ENCODE measurements at regions not wholly inside any gene's neighbourhood (a gene's known extent, or its start where the extent isn't known, plus 50 kb on each side); places are given as distances from the start of the nearest gene placed in this dataset.
"Not testable (repeated sequence)": the region's sequence is repeated elsewhere in the genome, so short reads cannot be mapped to it uniquely, and the experiment has no call there.

DNA sequence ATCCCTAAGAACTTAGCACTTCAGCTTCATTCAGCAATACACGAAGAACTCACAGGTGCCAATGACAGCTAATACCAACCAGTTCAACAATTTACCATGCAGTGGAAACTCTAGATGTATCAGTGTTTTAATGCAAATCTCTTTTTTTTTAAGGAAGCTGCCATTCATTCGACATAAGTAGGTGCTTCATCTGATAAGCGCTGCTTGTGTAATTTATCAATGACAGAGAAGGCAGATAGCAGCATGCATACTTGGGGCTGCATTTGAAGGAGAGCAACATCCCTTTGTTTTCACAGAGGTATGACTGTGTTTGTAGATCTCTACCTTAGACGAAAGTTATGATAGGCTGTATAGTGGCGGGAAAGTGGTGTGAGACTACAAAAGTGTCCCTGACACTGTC lies 977.1 kb downstream of the AACS start:
- no peak for DNase-seq

DNA sequence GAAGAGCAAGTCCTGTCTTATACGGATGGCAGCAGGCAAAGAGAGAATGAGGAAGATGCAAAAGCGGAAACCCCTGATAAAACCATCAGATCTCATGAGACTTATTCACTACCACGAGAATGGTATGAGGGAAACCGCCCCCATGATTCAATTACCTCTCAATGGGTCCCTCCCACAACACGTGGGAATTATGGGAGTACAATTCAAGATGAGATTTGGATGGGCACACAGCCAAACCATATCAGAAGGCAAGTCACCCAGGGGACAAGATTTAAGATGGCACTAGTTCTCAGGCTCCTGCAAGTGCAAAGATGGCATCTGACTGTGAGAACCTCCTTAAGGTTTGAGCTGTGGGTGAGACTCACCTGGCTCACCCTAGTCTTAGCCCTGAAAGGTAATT lies 984.3 kb downstream of the AACS start:
- not testable (repeated sequence) for DNase-seq

DNA sequence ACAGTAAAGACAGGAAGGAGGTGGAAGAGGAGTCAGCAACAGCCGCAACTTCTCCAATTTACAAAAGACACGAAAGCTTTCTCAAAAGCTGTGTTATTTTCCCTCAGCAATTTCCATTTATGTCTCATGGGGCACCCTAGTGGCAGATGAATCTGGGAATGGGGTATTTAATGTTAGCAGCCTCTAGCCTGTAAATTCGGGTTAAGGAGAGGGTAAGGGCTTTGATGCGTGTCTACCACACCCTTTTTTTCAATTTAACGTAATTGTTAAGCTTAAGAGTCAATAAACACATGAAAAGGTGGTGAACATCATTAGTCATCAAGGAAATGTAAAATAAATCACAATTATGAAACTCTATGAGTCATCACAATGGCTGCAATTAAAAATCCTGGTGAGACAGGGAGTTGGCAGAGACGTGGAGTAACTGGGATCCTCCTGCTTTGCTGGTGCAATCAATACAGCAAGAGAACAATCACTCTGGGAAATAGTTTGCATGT lies 986.4 kb downstream of the AACS start:
- no peak for DNase-seq

DNA sequence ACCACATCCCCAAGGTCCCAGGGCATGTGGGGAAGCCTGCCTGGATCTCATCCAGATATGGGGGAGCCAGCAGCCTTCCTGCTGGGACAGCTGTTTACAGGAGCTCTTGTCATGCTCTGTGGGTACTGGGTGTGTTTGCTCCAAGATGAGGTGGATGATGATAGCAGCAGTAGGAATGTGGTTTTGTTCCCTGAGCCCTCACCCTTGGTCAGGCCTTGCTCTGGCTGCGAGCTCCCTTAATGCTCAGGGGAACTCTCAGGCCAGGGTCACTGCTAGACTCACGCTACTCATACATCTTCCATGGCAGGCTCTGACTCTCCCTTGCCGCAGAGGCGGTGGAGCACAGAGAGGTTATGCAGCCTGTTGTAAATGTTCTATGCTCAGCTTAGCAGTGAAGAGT lies 990.3 kb downstream of the AACS start:
- no peak for DNase-seq

DNA sequence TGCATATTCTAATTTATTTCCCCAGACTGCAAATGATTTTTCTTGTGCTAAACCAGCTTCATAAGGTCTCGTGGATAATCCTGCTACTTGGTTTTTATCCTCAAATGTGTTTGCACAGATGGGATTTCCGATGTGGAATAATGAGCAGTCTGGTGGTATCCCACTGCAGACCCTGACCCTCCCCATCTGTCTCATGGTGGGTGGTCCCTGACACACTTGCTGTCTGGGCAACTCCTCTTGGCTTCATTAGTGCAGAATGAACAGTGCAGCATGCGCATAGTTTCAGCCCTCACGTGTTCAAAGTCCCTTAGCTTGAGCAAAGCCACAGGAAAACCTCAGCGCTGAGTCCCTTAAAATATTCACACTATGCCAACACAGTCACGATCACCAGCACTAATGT lies 996.5 kb downstream of the AACS start:
- no peak for DNase-seq

DNA sequence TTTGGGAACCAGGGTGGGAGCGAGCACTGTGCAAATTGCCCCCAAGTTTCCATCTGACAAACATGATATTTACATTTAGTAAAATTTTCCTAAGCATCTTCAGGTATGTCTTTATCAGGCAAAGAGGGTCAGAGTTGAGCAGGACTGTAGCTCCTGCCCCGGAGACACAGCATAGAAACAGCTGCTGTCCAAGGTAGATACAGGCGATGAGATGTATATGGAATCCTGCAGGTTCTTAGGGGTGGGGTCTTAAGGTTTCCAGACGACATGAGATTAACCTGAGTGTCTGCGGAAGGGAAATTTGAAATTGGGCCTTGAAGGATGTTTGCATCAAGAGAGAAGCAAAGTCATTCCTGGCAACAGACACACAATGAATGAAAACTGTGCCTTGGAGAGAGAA lies 998.8 kb downstream of the AACS start:
- no peak for DNase-seq

DNA sequence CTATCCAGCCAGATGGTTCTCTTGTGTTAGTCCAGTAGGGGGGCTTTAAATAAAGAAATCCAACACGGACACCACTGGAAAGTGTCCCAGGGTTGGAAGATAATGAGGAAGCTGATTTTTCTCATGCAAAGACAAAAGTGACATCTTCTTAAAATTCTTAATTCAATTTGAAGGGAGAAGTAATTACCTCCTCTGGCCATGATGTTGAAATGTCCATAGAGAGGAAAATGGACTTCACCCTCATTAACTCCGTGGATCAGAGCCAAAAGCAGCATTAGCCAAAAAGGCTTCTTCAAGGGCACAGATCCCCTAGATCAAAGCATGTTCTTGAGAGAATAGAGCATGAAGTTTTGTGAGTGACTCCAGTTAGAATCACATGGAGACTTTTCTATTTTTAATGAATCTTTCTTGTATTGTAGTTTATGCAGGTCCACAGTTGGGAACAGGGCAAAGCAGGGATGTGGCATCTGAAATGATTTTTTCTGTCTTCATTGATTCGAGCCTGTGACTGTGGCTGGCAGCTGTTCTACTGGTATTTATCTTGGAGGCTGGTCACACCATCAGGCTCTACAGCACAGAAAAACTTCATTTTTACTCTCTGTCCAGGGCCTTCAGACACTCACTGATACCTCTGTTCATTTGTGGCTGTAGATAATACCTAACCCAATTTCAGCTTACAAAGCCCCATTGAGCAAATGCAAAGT lies 1002.5 kb downstream of the AACS start:
- DNase-seq = no peak

DNA sequence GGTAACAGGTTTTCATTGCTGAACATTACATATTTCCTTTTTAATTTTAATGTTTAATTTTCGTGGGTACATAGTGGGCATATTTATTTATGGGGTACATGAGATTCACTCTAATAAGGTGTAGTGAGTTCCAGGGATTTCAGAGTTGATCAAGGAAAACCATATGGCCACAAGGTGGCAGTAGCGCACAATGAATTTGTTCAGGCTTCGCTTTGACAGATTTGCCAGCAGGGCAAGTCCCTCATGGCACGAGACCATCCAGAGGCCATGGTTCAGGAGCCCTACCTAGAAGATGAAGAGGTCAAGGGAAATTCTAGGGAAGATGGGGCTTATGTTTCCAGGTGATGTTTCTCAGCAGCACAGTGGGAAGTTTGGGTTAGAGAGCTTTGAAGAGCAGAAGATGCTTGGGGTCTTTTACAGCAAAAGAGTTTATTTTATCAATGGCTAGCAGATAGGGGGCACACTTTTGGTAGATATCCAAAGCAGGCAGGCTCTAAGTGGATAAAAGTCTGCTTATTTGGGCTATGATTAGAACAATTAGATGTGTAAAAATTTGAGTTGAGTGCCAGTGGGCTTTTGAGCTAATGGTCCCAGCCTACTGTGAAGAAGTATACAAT lies 1004.4 kb downstream of the AACS start:
- DNase-seq = no peak

DNA sequence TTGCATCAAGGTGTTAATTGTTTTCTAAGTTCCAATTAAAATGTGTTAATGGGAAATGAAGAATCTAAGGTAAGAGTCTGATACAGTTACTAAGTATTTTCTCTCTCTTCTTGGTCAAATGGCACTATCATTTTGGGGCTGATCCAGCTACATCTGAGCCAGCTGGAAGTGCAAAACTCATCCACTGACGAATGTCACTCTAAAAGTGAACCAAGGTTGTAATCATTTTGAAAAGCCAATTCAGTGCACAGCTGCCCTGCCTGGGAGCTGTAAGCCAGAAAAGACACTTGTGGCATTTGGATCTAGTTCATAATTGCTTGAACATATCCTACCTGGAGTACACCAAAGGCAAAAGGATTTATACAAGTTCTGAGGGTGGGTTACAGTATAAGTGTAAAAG lies 1011.3 kb downstream of the AACS start:
- DNase-seq = no peak

DNA sequence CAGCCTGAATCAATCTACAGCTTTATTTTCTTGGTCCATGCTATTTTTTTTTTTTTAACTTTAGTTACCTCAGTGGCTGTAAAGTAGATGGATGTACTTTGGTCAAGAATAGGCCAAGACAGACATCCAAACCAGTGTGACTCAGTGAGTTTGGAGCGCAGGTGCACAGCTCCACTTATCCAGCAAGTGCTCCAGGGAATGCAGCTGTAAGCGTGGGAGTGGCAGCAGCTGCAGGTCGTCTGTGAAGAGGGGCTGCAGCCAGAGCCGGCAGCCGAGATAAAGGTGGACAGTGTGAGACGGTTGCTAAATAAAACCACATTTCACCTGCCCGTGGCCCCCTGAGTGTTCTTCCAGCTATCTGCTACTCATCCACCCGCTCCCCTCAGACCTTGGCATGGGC lies 1018.7 kb downstream of the AACS start:
- DNase-seq = no peak

DNA sequence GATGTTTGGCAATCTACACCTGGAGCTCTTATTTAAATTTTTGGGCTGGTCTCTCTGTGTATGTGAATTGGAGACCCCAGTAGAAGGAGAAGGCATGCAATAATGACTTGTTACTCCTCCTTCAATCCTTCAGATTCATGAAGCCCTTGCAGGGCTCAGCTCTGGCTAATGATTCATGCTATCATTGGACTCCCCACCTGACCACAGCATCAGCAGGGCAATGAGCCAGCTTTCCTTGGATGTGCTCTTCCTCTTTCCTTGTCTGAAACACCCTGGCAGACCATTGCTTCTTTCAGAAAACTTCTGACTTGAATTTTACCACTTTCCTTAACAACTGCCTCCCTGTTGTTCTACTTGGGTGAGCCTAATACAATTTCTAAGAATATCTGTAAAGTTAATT lies 1019.2 kb downstream of the AACS start:
- DNase-seq = no peak

DNA sequence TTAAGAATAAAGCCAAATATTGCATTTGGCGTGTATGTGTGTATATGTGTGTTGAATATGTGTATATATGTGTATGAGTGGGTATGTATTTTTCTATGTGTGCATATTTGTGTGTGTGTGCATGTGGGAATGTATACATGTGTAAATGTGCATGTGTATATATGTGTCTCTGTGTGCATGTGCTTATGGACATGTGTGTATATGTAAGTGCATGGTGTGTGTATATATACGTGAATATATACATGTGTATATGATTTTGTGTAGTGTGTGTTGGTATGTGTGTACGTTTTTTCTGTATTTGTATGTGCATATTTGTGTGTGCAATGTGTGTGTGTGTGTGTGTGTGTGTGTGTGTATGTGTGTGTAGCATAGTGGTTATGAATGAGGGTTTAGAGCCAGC lies 1021.0 kb downstream of the AACS start:
- DNase-seq = no peak

DNA sequence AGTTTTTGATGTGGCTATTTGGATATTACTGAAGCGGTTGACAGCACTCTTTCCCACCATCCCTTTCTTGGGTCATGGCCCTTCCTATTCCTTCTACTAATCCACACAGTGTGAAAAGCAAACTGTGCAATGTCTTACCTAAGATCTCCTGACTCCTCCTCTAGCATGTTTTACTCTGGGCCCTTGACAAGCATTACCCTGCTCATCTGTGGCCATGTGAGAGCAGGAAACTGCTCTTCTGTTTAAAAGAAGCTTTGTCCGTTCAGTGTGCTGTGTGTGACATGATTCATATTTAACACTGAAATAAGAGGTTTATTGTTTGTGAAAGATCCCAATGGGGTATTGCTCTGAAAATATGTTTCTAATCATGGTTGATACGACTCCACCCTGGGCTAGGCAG lies 1022.5 kb downstream of the AACS start:
- DNase-seq = no peak

DNA sequence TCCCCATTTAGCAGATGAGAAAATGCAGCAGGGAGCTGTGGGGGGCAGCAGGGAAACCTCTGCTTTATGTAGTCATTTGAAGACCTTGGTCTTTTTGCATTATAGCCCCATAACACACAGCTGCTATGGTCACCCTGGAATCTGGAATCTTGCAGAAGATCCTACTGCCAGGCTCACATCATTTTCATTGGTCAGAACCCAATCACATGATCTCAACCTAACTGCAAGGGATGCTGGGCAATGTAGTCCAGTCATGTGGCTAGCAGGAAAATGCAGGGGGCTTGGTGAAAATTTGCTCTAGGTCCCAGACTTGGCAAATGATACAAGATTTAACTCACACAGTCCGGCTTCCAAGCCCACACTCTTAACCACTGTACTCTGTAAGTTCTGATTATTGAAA lies 1028.7 kb downstream of the AACS start:
- DNase-seq = no peak

DNA sequence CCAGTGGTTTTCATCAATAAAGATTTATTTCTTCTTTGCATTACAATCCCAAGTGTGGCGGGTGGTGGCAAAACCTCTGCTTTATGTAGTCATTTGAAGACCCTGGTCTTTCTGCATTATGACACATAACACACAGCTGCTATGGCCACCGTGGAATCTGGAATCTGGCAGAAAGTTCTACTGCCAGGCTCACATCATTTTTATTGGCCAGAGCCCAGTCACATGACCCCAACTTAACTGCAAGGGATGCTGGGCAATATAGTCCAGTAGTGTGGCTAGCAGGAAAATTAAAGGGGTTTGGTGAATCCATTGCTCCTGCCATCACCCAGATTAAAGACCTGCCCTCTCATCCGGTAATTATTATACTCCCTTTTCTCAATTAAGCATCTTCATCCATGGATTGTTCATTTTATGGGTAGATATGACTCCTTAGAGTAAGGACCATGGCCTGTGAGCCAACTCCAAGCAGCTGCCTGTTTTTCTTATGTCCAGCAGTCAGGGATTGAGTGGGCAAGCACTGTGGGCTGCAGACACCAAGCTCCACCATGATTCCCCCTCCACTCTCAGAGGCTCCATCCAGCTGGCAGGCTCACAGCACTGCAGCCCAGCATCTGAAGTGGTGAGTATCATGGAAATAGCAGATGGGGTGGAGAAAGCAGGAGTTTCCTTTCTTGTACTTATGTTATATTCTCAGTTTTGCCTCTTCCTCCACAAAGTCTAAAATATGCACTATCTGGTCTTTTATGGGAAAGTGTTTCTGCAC lies 1030.7 kb downstream of the AACS start:
- DNase-seq = no peak

DNA sequence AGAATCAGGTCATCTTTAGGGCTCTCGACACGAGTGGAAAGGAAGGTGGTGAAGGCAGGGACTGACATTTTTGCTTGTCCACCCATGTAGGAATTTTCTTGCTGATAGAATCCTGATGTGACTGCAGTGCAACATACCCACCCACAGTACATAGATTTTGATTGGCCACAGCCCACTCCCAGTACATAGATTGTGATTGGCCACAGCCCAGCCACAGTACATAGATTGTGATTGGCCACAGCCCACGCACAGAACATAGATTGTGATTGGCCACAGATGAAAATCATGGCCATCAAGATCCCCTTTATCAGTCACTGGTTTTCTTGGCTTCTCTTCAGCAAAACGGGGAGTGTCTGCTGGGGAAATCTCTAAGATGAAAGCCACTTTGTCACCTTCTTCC lies 1041.5 kb downstream of the AACS start:
- DNase-seq = no peak

DNA sequence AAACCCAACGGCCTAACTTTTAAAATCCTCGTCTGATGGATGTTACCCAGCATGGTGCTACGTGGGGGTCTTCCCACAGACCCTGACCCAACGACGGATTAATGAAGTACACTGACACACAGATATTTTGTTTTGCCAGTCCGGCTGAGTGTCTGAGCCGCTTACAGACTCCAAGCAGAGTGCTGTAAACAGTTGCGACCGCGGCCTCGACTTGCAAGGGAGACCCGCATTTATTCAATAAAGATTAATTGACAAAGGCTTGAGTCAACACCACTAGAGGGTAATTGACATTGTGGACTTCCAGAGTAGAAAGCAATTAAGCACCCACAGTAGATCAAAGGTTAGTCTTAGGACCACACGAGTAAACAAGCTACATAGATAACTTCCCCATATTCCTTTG lies 1042.4 kb downstream of the AACS start:
- no peak for DNase-seq

DNA sequence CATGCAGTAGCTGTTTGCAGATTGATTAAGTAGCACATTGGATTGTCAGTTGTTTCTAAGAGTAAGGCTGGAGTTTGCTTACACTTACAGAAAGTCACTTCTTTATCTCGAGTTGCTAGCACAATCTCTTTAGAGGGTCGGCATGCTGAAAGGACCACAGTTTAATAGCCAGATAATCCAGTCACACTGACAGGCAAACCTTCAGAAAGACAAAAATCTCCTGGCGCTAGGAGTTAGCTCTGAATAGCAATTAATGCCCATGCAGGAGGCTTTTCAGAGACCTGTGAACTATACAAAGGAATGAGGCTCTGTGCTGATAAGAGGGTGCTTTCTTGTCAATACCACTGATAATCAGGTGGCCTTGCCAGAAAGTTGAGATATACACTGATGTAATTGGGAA lies 1043.0 kb downstream of the AACS start:
- DNase-seq = no peak

DNA sequence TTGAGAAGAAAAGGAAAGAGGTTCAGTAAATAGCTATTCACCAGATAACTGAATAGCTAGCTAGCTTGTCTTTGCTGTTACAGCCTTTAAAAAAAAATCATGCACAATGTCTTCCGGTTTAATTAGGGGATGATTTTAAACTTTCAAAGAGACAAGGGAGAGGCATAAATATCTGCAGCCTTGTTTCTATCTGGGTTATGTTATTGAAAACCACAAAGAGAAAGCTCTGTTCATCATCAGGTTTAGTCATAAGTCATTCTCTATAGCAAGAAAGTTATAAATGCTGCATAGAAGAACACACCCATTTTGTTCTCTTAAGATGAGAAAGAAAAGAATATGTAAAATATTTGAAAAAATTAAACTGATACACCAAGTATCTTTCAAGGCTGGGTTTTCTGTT lies 1046.9 kb downstream of the AACS start:
- DNase-seq = no peak

DNA sequence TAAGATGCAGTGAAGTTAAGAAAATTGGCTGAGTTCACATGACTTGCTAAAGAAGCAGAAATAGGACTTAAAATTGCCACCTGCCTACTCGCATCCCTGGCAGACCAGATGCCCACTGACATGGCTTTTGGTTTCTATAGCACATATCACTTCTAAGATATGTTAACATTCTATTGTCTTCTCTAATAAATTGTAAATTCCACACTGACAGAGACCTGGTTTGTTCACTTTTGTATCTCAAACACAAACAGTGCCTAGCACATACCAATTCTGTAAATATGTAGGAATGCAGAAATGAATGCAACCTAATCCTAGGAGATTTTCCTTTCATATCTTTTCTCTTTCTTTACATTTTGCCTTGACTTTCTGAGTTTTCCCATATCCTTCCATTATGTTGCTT lies 1047.6 kb downstream of the AACS start:
- DNase-seq = no peak

DNA sequence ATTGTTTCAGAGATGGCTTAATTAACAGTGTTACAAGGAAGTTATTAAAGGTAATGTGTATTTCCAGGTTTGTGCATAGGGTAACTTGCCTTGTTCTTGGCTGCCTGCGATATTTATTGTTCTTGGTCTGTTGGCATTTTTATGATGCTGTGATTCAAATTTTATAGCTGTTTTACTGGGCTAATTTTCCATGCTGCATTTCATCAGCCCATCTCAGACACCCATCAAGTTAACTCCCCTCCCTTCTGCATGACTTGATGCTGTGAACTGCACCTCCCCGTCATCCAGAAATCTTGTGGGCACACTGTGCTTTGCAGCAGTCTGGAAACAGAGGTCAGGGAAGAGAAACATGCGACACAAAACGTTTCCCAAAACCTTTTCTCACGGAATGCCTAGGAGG lies 1049.2 kb downstream of the AACS start:
- DNase-seq = no peak

DNA sequence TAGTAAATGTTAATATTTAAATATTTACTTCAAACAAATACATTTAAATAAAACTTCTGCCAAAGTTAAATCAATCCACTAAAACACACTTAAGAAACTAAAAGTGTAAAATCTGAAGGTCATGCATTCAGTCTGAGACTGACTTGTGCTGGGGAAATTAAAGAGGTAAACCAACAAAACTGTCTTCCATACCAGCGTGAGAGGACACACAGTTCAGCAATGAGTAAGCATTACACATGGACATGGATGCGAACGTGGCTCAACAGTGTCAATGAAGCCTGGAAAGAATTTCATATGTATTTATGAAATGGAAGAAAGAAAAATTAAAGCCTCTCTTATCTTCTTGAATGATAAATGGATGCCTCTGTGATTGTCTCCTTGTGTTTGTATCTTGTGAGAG lies 1052.3 kb downstream of the AACS start:
- DNase-seq = no peak

DNA sequence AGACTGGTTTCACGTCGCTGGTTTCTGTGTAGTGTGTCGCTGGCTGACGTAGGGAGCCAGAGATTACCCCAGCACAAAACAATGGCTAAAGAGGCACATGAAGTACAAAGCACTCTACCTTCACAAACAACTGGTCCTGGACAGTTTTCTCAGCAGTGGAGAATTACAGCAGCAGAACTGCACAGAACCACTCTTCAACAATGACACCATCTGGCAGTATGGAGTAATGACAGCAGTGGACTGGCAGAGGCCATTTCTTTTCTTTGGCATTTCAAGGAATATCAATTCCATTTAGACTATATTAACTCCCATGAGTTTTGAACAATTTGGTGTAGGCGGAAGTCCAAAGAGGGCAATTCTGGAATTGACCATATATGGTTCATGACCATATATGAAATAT lies 1074.1 kb downstream of the AACS start:
- no peak for DNase-seq

DNA sequence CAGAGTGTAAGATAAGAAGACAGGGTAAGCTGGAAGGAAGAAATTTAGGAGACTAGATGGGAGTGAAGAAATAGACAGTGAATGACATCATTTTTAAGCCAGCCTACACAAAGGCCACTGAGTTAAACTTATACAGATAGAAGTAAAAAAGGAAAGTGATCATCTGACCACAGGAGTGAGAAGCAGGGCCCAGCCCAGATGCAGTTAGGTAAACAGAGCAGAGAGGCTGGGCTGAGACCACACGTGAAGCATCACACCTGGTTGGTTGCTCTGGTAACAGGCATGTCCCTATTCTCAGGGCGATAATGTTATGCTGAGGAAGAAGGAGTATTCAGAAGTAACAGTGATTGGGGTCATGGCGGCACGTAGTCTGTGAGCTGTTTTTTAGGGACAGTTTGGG lies 1079.4 kb downstream of the AACS start:
- DNase-seq = no peak
